ENCODE measurements at regions not wholly inside any gene's neighbourhood (a gene's known extent, or its start where the extent isn't known, plus 50 kb on each side); places are given as distances from the start of the nearest gene placed in this dataset.

DNA sequence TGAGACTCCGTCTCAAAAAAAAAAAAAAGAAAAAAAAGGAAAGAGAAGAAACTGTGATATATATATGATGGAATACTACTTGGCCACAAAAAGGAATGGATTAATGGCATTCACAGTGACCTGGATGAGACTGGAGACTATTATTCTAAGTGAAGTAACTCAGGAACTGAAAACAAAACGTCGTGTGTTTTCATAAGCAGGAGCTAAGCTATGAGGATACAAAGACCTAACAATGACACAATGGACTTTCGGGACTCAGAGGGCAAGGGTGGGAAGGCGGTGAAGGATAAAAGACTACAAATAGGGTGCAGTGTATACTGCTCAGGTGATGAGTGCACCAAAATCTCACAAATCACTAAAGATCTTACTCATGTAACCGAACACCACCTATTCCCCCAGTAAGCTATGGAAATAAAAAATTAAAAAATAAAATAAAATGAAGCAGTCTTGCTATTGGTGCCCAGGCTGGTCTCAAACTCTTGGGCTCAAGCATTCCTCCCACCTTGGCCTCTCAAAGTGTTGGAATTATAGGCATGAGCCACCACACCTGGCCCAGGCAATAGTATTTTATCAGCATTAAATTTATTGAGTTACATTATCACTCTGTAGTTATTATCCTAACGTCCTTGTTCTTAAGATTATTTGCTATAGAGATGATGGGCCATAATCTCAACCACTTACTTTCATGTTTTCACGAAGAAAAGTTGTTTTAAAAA lies 71.5 kb upstream of the GPBP1 start:
- H3K36me3 ChIP-seq: no peaks in the 10 kb centered on the region

DNA sequence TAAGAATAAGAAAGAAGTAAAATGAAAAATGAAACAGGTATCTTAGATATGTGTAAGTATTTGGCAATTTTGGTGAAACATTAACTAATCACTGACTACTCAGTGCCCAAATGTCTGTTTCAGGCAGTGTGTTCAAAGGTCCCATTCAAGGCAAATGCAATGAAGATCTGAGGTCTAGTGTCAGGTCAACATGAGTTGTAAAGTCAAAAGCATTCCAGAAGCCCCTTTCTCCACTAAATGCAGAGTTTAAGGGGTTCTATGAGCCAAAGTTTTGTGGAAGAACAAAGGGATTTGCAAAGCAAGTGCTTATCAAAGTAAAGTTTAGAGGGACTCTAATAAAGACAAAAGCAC lies 71.0 kb upstream of the GPBP1 start:
- Histone ChIP-seq H3K27me3 (peaks cover 0 to 15% (median 0%) of the 10 kb centered on the region in 4 donors), H3K27ac (no peak overlapping the region), H3K4me3 (no peak overlapping the region), H3K9me3 (peaks cover 0 to 2% (median 0%) of the 10 kb centered on the region in 3 donors), H3K4me1 (no peaks in the 10 kb centered on the region), H3K36me3 (no peaks in the 10 kb centered on the region)
- no peak for TF ChIP-seq POLR2A (IDR thresholded peaks at IDR 0.05)
- TF ChIP-seq, protein P1, sequence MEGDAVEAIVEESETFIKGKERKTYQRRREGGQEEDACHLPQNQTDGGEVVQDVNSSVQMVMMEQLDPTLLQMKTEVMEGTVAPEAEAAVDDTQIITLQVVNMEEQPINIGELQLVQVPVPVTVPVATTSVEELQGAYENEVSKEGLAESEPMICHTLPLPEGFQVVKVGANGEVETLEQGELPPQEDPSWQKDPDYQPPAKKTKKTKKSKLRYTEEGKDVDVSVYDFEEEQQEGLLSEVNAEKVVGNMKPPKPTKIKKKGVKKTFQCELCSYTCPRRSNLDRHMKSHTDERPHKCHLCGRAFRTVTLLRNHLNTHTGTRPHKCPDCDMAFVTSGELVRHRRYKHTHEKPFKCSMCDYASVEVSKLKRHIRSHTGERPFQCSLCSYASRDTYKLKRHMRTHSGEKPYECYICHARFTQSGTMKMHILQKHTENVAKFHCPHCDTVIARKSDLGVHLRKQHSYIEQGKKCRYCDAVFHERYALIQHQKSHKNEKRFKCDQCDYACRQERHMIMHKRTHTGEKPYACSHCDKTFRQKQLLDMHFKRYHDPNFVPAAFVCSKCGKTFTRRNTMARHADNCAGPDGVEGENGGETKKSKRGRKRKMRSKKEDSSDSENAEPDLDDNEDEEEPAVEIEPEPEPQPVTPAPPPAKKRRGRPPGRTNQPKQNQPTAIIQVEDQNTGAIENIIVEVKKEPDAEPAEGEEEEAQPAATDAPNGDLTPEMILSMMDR (IDR thresholded peaks at IDR 0.05): no peak
- DNase-seq: no peak
- intact Hi-C loops (cut with DNase I): no loop called here

More for the DNA sequence above, 71.5 kb upstream of the GPBP1 start:
- H3K27ac ChIP-seq: no peak overlapping the region
- intact Hi-C loops (cut with DNase I): no loop called here
- H3K9me3 ChIP-seq: peaks cover 0 to 8% (median 3%) of the 10 kb centered on the region in 3 donors
- H3K27me3 ChIP-seq: peaks cover 0 to 15% (median 0%) of the 10 kb centered on the region in 4 donors
- TF ChIP-seq, protein P1 (IDR thresholded peaks at IDR 0.05): no peak
- TF ChIP-seq POLR2A (IDR thresholded peaks at IDR 0.05): no peak
- no peaks in the 10 kb centered on the region for H3K4me1 ChIP-seq
- DNase-seq: no peak
- 67 to 74% methylated on average over 8 of the region's 8 CpGs for WGBS, 2 donors
- H3K4me3 ChIP-seq: no peak overlapping the region

DNA sequence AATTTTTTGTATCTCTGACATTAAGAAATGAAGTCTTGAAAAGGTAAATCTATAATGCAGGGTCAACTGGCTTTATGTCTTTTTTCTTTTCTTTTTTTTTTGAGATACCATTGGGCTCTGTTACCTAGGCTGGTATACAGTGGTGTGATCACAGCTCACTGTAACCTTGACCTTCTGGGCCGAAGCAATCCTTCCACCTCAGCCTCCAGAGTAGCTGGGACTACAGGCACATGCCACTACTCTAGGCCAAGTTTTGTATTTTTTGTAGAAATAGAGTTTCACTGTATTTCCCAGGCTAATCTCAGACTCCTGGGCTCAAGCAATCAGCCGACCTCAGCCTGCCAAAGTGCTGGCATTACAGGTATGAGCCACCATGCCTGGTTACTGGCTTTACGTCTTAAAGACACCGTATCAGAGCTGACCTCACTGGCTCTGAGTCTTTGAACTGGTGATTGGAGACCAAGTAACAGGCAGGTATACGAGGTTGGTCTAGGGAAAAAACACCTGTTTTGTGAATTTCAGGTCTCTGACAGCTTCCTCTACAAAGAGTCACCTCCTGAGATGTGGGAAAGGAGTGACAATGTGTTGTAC lies 70.4 kb upstream of the GPBP1 start:
- no peak overlapping the region for H3K4me3 ChIP-seq
- no peaks in the 10 kb centered on the region for H3K9me3 ChIP-seq
- WGBS, 2 donors: 69 to 77% methylated on average over 3 to 5 of the region's 5 CpGs
- TF ChIP-seq, protein P1 (IDR thresholded peaks at IDR 0.05): no peak
- no peak for TF ChIP-seq POLR2A (IDR thresholded peaks at IDR 0.05)
- H3K36me3 ChIP-seq: no peaks in the 10 kb centered on the region
- intact Hi-C loops (cut with DNase I): no loop called here
- no peak overlapping the region for H3K27ac ChIP-seq
- no peaks in the 10 kb centered on the region for H3K4me1 ChIP-seq
- H3K27me3 ChIP-seq: peaks cover 0 to 15% (median 0%) of the 10 kb centered on the region in 4 donors
- no peak for DNase-seq

DNA sequence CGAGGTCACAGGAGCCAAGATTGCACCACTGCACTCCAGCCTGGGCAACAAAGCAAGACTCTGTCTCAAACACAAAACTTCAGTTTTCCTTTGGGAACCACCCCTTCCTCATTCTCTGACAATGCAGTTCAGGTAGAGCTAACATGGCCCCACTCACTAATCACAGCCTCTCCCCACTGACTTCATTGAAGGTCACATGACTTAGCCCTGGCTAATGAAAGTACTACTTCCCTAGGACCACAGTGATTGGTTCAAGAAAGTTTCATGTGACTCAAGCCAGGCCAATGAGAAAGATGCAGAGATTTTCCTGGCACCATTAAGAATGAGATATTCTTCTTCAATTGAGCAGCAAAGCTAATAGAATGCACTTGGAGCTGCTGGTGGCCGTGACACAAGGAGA lies 67.2 kb upstream of the GPBP1 start:
- TF ChIP-seq, protein P1 (IDR thresholded peaks at IDR 0.05): no peak
- no peak for TF ChIP-seq POLR2A (IDR thresholded peaks at IDR 0.05)
- no peaks in the 10 kb centered on the region for H3K36me3 ChIP-seq
- H3K9me3 ChIP-seq: no peaks in the 10 kb centered on the region
- no peaks in the 10 kb centered on the region for H3K4me1 ChIP-seq
- peaks cover 0 to 15% (median 0%) of the 10 kb centered on the region in 4 donors for H3K27me3 ChIP-seq
- H3K27ac ChIP-seq: no peak overlapping the region
- intact Hi-C loops (cut with DNase I): no loop called here
- 80 to 97% methylated on average over 1 to 2 of the region's 2 CpGs for WGBS, 2 donors
- no peak overlapping the region for H3K4me3 ChIP-seq
- DNase-seq: no peak

DNA sequence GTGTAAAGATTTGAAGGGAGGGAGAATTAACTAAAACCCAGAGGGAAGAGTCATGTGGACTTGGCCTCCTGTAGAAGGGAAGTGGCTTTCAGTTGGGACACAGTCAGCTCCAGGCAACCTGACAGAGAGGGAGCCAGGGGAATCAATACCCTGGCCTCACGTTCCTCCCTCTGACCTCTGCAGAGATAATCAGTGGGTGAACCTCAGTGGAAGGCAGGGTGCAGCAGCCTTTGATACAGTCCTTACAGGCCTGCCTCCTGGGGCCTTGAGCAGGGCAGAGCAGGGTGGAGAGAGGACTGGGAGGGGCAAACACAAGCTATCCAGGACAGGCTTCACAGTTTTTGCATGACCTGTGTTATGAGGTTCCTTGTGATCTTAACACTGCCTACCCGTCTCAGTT lies 61.9 kb upstream of the GPBP1 start:
- WGBS, 2 donors: 28 to 45% methylated on average over 2 of the region's 2 CpGs
- DNase-seq: no peak
- TF ChIP-seq, protein P1 (IDR thresholded peaks at IDR 0.05): no peak
- no peak for TF ChIP-seq POLR2A (IDR thresholded peaks at IDR 0.05)
- peaks cover 0 to 10% (median 0%) of the 10 kb centered on the region in 3 donors for H3K4me1 ChIP-seq
- no peak overlapping the region for H3K4me3 ChIP-seq
- intact Hi-C loops (cut with DNase I): no loop called here
- no peaks in the 10 kb centered on the region for H3K9me3 ChIP-seq
- H3K36me3 ChIP-seq: no peaks in the 10 kb centered on the region
- no peak overlapping the region for H3K27ac ChIP-seq
- H3K27me3 ChIP-seq: peaks cover 0 to 13% (median 0%) of the 10 kb centered on the region in 4 donors

All from esophagus squamous epithelium (tissue), 5 donors.